HepG2 (cell line): ENCODE measurements at regions not wholly inside any gene's neighbourhood (a gene's known extent, or its start where the extent isn't known, plus 50 kb on each side); places are given as distances from the start of the nearest gene placed in this dataset.

Experiments
- ATAC-seq: fragments of 200-7000 bp; cut with Tn5 transposase; 3 replicates; pipeline ENCODE4 v1.9.1; 2020; ENCODE audit warnings: mild to moderate bottlenecking, moderate library complexity
- BruUV-seq: library from RNA; stranded (reverse); fragments of 400-500 nt; replicated peaks from 2 replicates; lab custom pipeline; 2021; lab: Mats Ljungman, UMichigan
- CTCF ChIA-PET: fragments of 300-600 bp; formaldehyde crosslinking; extraction: SDS; loops from one replicate; lab custom pipeline; 2021; ENCODE audit warnings: low total read pairs, inconsistent platforms, low intra/inter-chr PET ratio; lab: Yijun Ruan, JAX
- POLR2A ChIA-PET: fragments of 350-600 bp; sonication (Branson Sonifier 250); formaldehyde crosslinking; loops from one replicate; lab custom pipeline; 2020; ENCODE audit warnings: antibody characterized with exemption, inconsistent platforms; lab: Yijun Ruan, JAX
- DNase-seq: peaks from one replicate; pipeline ENCODE4 v3.0.0-alpha.2; 2015; ENCODE audit warnings: low spot score
- FAIRE-seq: peaks from 3 replicates; lab custom pipeline; 2011; peaks lifted over from hg19 to GRCh38; lab: Jason Lieb, UNC
- H2AFZ ChIP-seq: one replicate; pipeline ENCODE4 v1.6.1; 2011; ENCODE audit warnings: low read length, inconsistent platforms
- H3K27ac ChIP-seq: fragments of 300-600 bp; 3 replicates; pipeline ENCODE4 v1.8.0; 2011; ENCODE audit warnings: mixed run types, mild to moderate bottlenecking, mixed read lengths, low read length, inconsistent platforms; ENCODE audit not compliant: insufficient read depth; ENCODE audit errors: extremely low read length
- H3K27me3 ChIP-seq, 2 experiments: fragments of 200-600 bp in 1 of 2; 2 replicates in 1 of 2; 3 replicates in 1 of 2; pipeline versions ENCODE4 v1.6.0 to v1.8.0; 2011; ENCODE audit warnings: low read length in 2 of 2, mild to moderate bottlenecking in 2 of 2, moderate library complexity in 2 of 2, inconsistent platforms in 1 of 2; ENCODE audit not compliant: insufficient read depth in 2 of 2, control insufficient read depth in 1 of 2
- H3K36me3 ChIP-seq, 2 experiments: fragments of 200-600 bp in 1 of 2; replicated peaks in 1 of 2; 2 replicates in 1 of 2; 3 replicates in 1 of 2; pipeline versions ENCODE4 v1.5.1 to v1.8.0; 2011; ENCODE audit warnings: low read length in 2 of 2, inconsistent platforms in 1 of 2; ENCODE audit not compliant: insufficient read depth in 2 of 2, control insufficient read depth in 1 of 2
- H3K4me1 ChIP-seq: 2 replicates; pipeline ENCODE4 v1.5.1; 2012; ENCODE audit warnings: low read length, inconsistent platforms; ENCODE audit not compliant: insufficient read depth
- H3K4me2 ChIP-seq: 2 replicates; pipeline ENCODE4 v1.6.0; 2011; ENCODE audit warnings: low read depth, low read length, inconsistent platforms
- H3K4me3 ChIP-seq, 3 experiments: fragments of 200-600 bp in 1 of 3; sonication (generic), shearing (Covaris generic) in 1 of 3; replicated peaks in 1 of 3; 2 replicates each; pipeline ENCODE4 v1.5.1; 2011 to 2016; ENCODE audit warnings: low read length in 3 of 3, inconsistent platforms in 2 of 3, low read depth in 2 of 3, mild to moderate bottlenecking in 2 of 3, control low read depth in 1 of 3, mixed read lengths in 1 of 3; ENCODE audit not compliant: insufficient read depth in 1 of 3
- H3K79me2 ChIP-seq: one replicate; pipeline ENCODE4 v1.6.1; 2011; ENCODE audit warnings: low read length, inconsistent platforms; ENCODE audit not compliant: insufficient read depth
- H3K9ac ChIP-seq: 2 replicates; pipeline ENCODE4 v1.6.0; 2011; ENCODE audit warnings: mild to moderate bottlenecking, low read depth, low read length, inconsistent platforms; ENCODE audit not compliant: insufficient read depth
- H3K9me3 ChIP-seq: 2 replicates; pipeline ENCODE4 v1.5.1; 2012; ENCODE audit warnings: mild to moderate bottlenecking, low read length
- H4K20me1 ChIP-seq: 2 replicates; pipeline ENCODE4 v1.6.0; 2011; ENCODE audit warnings: inconsistent platforms, mild to moderate bottlenecking, low read length, moderate library complexity; ENCODE audit not compliant: insufficient read depth
- CEBPB ChIP-seq: IDR thresholded peaks from 2 replicates; pipeline ENCODE4 v1.6.1; 2011; ENCODE audit warnings: low read depth, low read length, improper control_type of control experiment, borderline replicate concordance
- E2F1 ChIP-seq: sonication (generic); formaldehyde crosslinking; IDR thresholded peaks from 2 replicates; pipeline ENCODE4 v1.5.0; 2020; ENCODE audit warnings: missing genetic modification reagents
- EHMT2 ChIP-seq: fragments of 200-600 bp; sonication (generic); IDR thresholded peaks from 2 replicates; pipeline ENCODE4 v1.7.0; 2017; ENCODE audit warnings: antibody characterized with exemption, low read depth, low read length, borderline replicate concordance
- KMT2B ChIP-seq: IDR thresholded peaks from 2 replicates; pipeline ENCODE4 v1.6.1; 2016; ENCODE audit warnings: missing genetic modification reagents, missing compliant biosample characterization
- MTERF4 ChIP-seq: sonication (generic); formaldehyde crosslinking; IDR thresholded peaks from 2 replicates; pipeline ENCODE4 v1.8.0; 2023; ENCODE audit warnings: mild to moderate bottlenecking, missing genetic modification reagents
- POLR2G ChIP-seq: fragments of 200-400 bp; formaldehyde crosslinking; IDR thresholded peaks from 2 replicates; pipeline ENCODE4 v1.6.1; 2018; ENCODE audit warnings: mild to moderate bottlenecking, low read depth, low read length, moderate library complexity
- ZBTB20 ChIP-seq: sonication (generic); formaldehyde crosslinking; IDR thresholded peaks from 2 replicates; pipeline ENCODE4 v1.8.1; 2023; ENCODE audit warnings: missing genetic modification reagents, low read depth, mild to moderate bottlenecking, borderline replicate concordance
- ZBTB44 ChIP-seq: sonication (generic); formaldehyde crosslinking; IDR thresholded peaks from 2 replicates; pipeline ENCODE4 v1.4.0; 2020; ENCODE audit warnings: missing genetic modification reagents
- ZNF24 ChIP-seq: fragments of 450-650 bp; IDR thresholded peaks from 2 replicates; pipeline ENCODE4 v1.6.1; 2017; ENCODE audit warnings: antibody characterized with exemption, mild to moderate bottlenecking
- ZNF263 ChIP-seq: sonication (generic); formaldehyde crosslinking; IDR thresholded peaks from 2 replicates; pipeline ENCODE4 v1.4.0; 2020; ENCODE audit warnings: missing genetic modification reagents
- ZNF33A ChIP-seq: sonication (generic); formaldehyde crosslinking; IDR thresholded peaks from 2 replicates; pipeline ENCODE4 v1.5.1; 2020; ENCODE audit warnings: missing genetic modification reagents, mild to moderate bottlenecking, moderate library complexity, borderline replicate concordance
- ZNF343 ChIP-seq: sonication (generic); formaldehyde crosslinking; IDR thresholded peaks from 2 replicates; pipeline ENCODE4 v1.4.0; 2020; ENCODE audit warnings: mild to moderate bottlenecking, missing genetic modification reagents
- ZNF407 ChIP-seq: sonication (generic); formaldehyde crosslinking; IDR thresholded peaks from one replicate; pipeline ENCODE4 v1.5.1; 2020; ENCODE audit warnings: mild to moderate bottlenecking, missing genetic modification reagents; ENCODE audit errors: not compliant biosample characterization
- ZNF737 ChIP-seq: sonication (generic); formaldehyde crosslinking; IDR thresholded peaks from 2 replicates; pipeline ENCODE4 v1.5.0; 2020; ENCODE audit warnings: missing genetic modification reagents, mild to moderate bottlenecking, borderline replicate concordance
- WGBS: methylation state at CpG from one replicate; pipeline ENCODE4 v1.1.6; 2017; ENCODE audit warnings: low lambda C conversion rate; 5-methylcytosine and 5-hydroxymethylcytosine counted together
- in situ Hi-C: cut with HindIII; loops from 2 replicates; pipeline ENCODE4 v1.10.0; 2017; ENCODE audit warnings: low pct_unique_long_range_greater_than_20kb; ENCODE audit not compliant: extremely low pct_ligation_motif_present
- intact Hi-C: fragments of 100-400 bp; cut with micrococcal nuclease; formaldehyde crosslinking; loops from one replicate; pipeline ENCODE4 v1.10.0; 2022; ENCODE audit not compliant: unreplicated experiment

- Histone ChIP-seq H3K4me3 (no peak overlapping the region), H3K9me3 (no peaks in the 10 kb centered on the region), H4K20me1 (no peaks in the 10 kb centered on the region), H3K9ac (no peak overlapping the region), H3K27me3 (no peaks in the 10 kb centered on the region), H3K4me2 (no peak overlapping the region), H3K79me2 (no peaks in the 10 kb centered on the region), H3K27ac (no peak overlapping the region), H2AFZ (no peak overlapping the region), H3K4me1 (no peaks in the 10 kb centered on the region), H3K36me3 (no peaks in the 10 kb centered on the region)
- intact Hi-C loops = no loop called here
- FAIRE-seq (no peak), DNase-seq (no peak), ATAC-seq (no peak)
- no TSS peak for BruUV-seq
- ChIA-PET POLR2A (no interaction called here), CTCF (no interaction called here)
- WGBS = 0% methylated on average over 4 of the region's 4 CpGs
- in situ Hi-C loops = no loop called here
- TF ChIP-seq ZNF737 (CRISPR knock-in tag) = no peak
- no peak for TF ChIP-seq CEBPB
- no peak for TF ChIP-seq ZNF343 (CRISPR knock-in tag)
- TF ChIP-seq ZNF24 = no peak
- no peak for TF ChIP-seq ZBTB44 (CRISPR knock-in tag)
- no peak for TF ChIP-seq MTERF4 (CRISPR knock-in tag)
- TF ChIP-seq E2F1 (CRISPR knock-in tag) = no peak
- no peak for TF ChIP-seq ZBTB20 (CRISPR knock-in tag)
- TF ChIP-seq POLR2G = no peak
- TF ChIP-seq ZNF263 (CRISPR knock-in tag) = no peak
- no peak for TF ChIP-seq EHMT2
- TF ChIP-seq ZNF33A = no peak
- no peak for TF ChIP-seq ZNF407 (CRISPR knock-in tag)
- no peak for TF ChIP-seq KMT2B (CRISPR knock-in tag)
These were observed 460.7 kb upstream of the MEF2C start for GRCh38 chr5:89343666-89344065.
